Endothelial cell of umbilical vein (primary cell): ENCODE measurements at regions not wholly inside any gene's neighbourhood (a gene's known extent, or its start where the extent isn't known, plus 50 kb on each side); places are given as distances from the start of the nearest gene placed in this dataset.

Source experiments
- EZH2 ChIP-seq: IDR thresholded peaks from 2 replicates; pipeline ENCODE4 v1.6.1; 2012; ENCODE audit warnings: borderline replicate concordance, low read depth, mild to moderate bottlenecking, moderate library complexity, low read length, inconsistent platforms; ENCODE audit not compliant: severe bottlenecking
- JUN ChIP-seq: IDR thresholded peaks from 2 replicates; pipeline ENCODE4 v1.6.1; 2011; ENCODE audit warnings: borderline replicate concordance, low read depth; ENCODE audit not compliant: insufficient read length, insufficient read depth
- POLR2A ChIP-seq: IDR thresholded peaks from 2 replicates; pipeline ENCODE4 v1.6.1; 2012; ENCODE audit warnings: low read depth, mild to moderate bottlenecking, control low read depth, low read length
- POLR2AphosphoS5 ChIP-seq: IDR thresholded peaks from 2 replicates; pipeline ENCODE4 v1.6.1; 2012; ENCODE audit warnings: low read depth, mild to moderate bottlenecking, control low read depth, low read length, moderate library complexity; ENCODE audit not compliant: insufficient read depth
- TF ChIP-seq, protein P1 (sequence below), 2 donors: IDR thresholded peaks; 1 replicate in 1 of 2; 2 replicates in 1 of 2; pipeline ENCODE4 v1.5.1; 2011; ENCODE audit warnings: low read length in 2 of 2, mild to moderate bottlenecking in 2 of 2, moderate library complexity in 2 of 2, control low read depth in 1 of 2, inconsistent platforms in 1 of 2, low read depth in 1 of 2; ENCODE audit not compliant: insufficient read depth in 1 of 2; ENCODE audit errors: extremely low read depth in 1 of 2
- TF ChIP-seq, protein P2 (sequence below): IDR thresholded peaks from 2 replicates; pipeline ENCODE4 v1.6.1; 2011; ENCODE audit not compliant: insufficient read depth, insufficient read length

DNA sequence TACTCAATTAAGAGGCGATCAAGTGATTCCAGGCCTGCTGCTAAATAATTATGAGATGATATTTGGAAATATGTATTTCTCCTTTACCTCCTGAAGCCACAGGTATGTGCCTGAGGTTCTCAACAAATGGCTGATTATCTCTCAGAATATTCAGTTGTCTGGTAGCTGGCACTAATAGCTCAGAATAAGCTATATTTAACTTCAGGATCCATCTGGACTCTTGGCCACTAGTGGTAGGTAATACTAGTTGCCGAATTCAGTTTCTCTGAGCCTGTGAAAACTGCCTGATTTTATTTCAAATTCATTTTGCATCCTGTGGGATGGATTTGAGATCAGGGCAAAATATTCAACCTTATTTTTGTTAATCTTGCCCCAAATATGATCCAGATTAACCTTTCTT, 499.0 kb downstream of the DIPK2A start:
- TF ChIP-seq, protein P1, sequence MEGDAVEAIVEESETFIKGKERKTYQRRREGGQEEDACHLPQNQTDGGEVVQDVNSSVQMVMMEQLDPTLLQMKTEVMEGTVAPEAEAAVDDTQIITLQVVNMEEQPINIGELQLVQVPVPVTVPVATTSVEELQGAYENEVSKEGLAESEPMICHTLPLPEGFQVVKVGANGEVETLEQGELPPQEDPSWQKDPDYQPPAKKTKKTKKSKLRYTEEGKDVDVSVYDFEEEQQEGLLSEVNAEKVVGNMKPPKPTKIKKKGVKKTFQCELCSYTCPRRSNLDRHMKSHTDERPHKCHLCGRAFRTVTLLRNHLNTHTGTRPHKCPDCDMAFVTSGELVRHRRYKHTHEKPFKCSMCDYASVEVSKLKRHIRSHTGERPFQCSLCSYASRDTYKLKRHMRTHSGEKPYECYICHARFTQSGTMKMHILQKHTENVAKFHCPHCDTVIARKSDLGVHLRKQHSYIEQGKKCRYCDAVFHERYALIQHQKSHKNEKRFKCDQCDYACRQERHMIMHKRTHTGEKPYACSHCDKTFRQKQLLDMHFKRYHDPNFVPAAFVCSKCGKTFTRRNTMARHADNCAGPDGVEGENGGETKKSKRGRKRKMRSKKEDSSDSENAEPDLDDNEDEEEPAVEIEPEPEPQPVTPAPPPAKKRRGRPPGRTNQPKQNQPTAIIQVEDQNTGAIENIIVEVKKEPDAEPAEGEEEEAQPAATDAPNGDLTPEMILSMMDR (IDR thresholded peaks at IDR 0.05; ENCODE audit: extremely low read depth in 1 of 2, insufficient read depth in 1 of 2, low read depth in 1 of 2, low read length in 2 of 2), result no peak
- TF ChIP-seq, protein P2, sequence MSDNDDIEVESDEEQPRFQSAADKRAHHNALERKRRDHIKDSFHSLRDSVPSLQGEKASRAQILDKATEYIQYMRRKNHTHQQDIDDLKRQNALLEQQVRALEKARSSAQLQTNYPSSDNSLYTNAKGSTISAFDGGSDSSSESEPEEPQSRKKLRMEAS, result no peak
- TF ChIP-seq POLR2A (no peak), POLR2AphosphoS5 (no peak), EZH2 (no peak), JUN (no peak)
